DMS53 treated with DMSO at 0.1 percent for 48 hours (cell line): ENCODE measurements at regions not wholly inside any gene's neighbourhood (a gene's known extent, or its start where the extent isn't known, plus 50 kb on each side); places are given as distances from the start of the nearest gene placed in this dataset.

ENCODE experiments used
- DNase-seq: peaks from one replicate; lab custom pipeline; 2025; ENCODE audit not compliant: unreplicated experiment; lab: John Stamatoyannopoulos, UW

DNA sequence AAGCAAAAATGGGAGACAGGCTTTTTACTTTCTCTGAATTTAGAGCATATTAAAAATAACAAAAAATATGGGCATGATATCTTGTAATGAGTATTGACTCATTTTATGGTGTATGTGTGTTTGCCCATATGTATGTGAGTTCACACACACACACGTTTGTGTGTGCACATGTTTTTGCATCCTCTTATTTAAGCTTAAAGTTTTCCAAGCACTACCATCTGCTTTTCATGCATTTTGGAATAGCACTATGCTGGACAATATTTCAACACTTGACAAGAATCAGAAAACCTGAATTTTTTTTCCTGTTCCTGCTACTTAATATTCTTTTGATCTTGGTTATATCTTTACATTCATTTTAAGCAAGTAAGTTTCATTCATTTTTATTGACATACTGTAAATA lies 872.7 kb downstream of the OTOL1 start:
- DNase-seq = no peak

DNA sequence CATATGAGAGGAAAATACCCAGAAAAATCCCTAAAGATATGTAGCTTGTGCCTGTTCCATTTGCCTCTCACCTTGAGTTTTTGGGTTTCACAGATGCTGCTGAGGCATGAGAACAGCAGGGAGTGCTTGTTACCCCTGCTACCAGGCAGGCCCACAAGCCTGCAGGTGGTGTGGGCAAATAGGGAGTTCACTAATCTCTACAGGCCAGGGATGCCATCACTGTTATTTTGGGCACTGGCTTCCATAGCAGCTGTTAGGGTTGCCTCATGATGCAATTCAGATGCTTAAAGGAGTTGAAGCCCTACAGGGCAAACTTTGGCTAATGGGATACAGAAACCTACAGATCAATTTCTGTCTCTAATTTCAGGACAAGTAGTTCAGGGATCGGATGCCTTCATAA lies 873.5 kb downstream of the OTOL1 start:
- no peak for DNase-seq

DNA sequence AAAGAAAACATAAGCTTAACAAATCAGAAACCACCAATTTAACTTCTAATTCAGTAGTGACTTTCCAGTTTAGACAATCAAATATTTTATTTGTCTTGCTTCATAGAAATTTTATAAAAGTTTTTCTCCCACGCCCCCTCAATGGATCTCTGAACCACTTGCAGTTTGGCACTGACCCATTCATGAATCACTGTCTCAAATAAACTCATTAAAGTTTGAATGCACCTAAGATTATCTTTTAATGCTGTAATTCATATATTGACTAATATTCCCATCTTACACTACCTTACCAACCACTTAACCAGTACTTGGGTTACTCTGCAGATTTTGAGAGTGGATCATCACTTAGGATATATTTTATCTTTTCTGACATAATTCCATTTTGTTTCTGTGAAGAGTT lies 880.2 kb downstream of the OTOL1 start:
- no peak for DNase-seq

DNA sequence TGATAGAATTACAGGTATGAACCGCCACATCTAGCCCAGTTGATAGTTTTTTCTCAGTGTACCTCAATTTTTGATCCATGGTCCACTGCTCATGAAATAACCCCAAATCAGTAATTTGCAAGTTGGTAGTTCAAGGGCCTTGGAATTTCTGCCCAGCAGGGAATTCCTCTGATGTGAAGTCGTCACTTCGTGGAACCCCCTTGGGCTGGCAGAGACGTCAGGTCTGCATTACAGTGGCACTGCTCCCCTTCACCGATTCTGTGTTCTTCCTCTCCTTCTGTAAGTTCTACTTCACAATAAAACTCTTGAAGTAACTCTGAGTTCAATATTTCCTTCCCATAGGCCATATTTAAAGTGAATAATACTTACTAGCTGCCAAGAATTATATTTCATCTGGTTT lies 881.0 kb downstream of the OTOL1 start:
- DNase-seq = no peak

DNA sequence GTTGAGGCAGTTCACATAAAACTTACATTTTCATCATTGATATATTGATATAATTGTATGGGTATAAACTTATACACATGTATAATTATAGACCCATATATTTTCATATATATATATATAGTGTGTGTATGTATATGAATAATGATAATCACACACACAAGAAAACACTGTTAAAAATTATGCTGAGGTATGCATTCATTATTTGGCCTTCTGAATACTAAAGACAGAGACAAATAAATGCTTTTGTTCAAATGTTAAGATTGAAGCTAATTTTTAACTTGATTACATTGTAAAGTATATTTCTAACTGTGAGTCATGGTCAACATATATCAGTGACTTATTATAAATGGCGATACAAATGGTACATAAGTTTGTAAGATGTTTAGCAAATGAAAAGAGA lies 888.8 kb downstream of the OTOL1 start:
- DNase-seq = no peak

DNA sequence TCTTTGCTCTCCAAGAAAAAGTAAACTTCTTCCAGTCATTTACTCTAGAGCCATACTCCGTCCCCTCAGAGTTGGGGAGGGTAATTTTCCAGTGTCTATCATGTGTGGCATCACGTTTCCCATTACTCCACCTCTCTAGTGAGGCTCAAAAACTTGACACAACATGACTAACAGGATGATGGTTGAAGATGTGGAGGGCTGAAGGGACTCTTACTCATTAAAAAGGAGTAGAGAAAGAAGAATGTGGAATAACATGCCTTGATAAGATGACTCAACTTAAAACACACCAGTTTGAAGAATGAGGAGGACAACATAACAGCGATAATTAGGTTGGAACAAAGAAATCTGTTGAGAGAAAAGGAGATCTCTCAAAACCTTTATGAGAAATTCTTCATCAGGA lies 894.3 kb downstream of the OTOL1 start:
- no peak for DNase-seq

DNA sequence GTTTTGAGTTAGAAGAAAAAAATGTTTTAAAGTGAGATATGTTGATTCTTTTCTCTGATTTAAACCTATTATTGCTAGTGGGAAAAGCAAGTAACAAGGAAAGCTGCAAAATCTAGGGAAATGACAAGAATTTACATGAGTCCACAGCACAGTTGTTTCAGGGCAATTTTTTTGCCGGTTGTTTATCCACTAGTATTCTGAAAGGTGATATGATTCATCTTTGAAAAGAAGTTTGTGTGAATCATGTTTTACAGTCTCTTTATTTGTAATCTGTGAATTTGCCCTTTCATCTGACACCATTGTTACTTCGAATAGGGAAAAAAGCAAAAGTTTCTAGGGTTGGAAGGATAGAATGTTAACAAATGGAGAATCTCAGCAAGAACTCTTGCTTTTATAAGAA lies 894.7 kb downstream of the OTOL1 start:
- DNase-seq = no peak

DNA sequence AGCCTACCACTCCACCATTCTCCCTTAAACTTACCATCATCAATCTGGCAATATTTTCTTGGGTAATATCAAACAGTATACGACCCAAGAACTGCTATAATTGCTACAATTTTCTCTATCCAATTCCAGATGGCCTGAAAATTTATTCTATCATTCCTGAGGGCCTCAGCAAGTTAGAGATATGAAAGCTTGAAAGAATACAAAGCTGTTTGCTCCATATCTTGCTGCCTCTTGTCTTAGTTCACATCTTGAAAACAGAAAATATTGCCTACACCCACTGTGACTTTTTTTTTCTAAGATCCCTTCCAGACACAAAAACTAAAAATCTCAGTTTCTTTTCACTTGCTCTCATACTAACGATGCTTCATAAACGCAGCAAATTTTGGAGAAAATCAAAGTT lies 898.9 kb downstream of the OTOL1 start:
- DNase-seq = no peak

DNA sequence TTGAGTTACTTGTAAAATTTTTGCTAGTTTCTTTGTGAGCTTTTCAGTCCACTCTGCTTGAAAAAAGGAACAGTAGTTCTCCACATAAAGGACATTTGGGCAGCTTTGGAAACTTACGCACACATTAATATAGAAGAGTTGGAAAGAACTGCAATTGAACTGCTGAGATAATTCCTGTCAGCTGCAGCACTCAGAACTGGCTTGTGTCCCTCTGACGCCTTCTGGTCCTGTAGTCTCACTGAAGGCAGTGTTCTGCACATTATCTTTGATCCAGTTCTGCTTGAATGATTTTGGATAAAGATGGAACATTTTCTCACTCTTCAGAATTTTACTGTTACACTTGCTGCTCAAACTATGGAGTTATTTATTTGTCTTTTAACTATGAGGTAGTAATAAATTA lies 901.9 kb downstream of the OTOL1 start:
- DNase-seq = no peak

DNA sequence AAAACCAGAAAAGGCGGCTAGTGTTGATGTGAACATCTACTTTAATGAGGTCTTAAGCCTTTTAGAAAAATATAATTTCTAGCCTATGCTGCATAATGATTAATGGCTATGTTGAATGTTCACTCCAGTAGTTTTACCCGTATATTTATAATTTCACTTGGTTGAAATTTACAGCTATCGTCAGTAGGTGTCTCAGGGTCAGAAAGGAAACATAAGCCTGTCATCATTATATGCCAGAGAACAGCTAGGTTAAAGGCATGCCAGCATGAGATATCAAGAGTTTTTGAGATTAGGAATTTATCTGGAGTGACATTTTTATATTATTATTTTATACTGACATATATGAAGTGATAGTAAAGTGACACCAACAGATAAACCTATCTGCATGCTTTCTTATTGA lies 904.1 kb downstream of the OTOL1 start:
- no peak for DNase-seq

DNA sequence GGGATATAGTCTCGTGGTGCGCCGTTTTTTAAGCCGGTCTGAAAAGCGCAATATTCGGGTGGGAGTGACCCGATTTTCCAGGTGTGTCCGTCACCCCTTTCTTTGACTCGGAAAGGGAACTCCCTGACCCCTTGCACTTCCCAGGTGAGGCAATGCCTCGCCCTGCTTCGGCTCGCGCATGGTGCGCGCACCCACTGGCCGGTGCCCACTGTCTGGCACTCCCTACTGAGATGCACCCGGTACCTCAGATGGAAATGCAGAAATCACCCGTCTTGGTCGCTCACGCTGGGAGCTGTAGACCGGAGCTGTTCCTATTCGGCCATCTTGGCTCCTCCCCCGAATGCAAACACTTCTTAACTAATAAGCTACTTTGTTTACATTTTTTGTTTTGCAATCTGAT lies 914.9 kb downstream of the OTOL1 start:
- peak; percentile 7 for DNase-seq

DNA sequence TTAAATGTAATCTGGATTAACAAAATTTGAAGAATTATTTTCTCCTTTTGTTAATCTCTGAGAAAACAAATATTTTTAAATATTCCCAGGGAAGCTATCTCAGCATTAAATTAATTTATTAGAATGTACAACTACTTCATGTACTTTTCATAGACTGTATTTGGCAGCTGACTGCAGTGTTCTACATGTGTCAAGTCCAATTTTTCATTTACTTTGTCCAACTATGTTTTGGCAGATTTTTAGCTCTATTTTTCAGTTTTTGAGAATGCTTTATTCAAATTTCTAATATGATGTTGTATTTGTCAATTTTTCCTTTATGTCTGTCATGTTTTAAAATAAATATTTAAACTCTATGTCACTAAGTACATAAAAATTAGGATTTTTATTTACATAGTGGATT lies 925.1 kb downstream of the OTOL1 start:
- DNase-seq = no peak

DNA sequence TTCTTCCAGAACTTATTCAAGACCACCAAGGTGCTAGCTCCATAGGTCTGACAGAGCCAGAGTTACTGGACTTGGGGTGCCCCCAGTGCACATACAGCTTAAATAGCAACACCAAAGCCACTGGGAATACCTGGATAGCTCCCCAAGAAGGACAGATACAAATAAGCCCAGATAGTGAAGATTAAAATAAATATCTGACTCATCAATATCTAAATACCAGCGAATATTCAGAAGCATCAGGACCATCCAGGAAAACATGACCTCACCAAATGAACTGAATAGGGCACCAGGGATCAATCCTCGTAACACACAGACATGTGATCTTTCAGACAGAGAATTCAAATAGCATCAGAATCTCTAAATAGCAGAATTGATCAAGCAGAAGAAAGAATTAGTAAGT lies 931.6 kb downstream of the OTOL1 start:
- DNase-seq = no peak

DNA sequence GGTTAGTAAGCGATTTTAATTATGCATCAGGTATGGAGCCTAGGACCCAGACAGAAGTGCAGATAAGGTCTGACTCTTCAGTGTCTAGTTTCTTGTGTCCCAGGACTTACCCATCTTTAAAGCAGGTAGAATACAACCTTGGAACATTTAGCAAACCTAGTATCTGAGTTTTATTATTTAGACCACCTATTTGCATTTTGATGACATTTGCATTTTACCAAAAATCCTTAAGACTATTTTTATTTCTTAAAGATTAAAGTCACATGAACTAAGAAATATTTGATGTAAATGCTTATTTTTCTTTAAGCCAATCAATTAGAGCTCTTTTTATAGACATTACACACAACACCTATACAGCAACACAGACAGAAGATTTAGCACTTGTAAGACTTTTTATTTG lies 939.1 kb downstream of the OTOL1 start:
- DNase-seq = no peak

DNA sequence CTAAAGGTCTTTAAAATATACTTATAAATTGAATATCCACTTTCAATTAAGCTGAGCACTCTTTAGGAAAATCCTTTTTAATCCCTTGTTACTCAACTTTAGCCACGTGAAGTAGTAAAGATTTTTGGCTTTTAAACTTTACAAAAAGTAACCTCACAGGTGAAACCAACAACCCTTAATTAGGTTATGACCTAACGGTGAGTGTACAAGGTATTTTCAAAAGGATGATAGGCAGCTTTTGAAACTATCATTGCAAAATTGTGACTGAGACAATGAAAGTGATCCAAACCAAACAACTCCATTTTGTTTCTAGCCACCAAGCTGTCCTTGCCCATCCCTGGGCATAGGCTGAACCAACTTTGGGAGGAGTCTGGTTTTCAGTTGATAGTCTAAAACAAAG lies 940.2 kb downstream of the OTOL1 start:
- no peak for DNase-seq

DNA sequence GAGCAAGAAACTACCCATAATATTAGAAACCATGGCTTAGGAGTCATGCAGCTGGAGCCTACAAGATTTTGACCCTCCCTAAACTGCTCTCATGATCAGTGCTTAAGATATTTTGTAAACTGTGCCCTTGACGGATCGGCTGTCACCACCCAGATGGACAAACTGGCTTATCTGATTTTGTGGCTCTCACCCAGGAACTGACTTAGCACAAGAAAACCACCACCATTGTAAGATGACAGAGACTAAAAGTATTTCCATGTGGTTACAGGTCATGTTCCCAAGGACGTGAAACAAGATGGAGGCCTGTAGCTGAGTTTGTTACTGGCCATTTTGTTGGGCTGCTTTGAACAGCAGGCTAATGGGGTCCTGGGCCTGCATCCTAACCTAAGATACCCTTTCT lies 940.9 kb downstream of the OTOL1 start:
- no peak for DNase-seq

DNA sequence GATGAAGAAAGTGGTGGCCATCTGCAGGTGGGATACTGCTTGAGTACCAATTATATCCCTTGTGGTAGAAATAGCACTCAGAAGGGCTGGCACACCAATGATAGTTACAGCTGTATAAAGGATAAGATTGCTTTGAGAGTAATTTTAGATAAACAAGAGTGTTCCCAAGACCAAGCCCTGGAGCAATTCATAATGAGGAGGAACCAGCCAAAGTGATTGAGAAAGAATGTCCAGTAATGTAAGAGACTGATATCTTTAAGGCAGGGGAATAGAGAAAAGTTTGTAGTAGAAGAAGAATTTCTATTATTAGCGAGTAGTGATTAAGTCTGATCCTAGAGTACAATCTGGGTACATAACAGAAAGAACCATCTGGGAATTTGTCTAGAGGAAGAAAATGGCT lies 945.1 kb downstream of the OTOL1 start:
- DNase-seq = no peak

DNA sequence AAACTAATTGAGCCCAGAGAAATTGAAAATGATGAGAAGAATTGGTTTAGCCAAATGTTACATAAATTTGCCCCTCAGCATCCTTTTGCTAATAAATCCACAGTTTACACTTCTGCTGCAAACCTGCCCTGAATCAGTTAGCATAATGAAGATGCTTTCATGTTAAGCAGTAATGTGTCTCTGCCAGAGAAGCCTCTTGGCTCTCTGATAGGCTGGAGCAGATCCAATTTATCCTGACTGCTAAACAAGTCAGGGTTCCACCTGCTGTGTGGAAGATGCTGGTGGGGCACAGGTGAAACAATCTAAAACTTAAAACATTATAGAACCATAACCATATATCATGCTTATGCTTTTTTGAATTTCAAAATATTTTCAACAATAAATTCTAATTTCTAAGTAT lies 946.8 kb downstream of the OTOL1 start:
- no peak for DNase-seq

DNA sequence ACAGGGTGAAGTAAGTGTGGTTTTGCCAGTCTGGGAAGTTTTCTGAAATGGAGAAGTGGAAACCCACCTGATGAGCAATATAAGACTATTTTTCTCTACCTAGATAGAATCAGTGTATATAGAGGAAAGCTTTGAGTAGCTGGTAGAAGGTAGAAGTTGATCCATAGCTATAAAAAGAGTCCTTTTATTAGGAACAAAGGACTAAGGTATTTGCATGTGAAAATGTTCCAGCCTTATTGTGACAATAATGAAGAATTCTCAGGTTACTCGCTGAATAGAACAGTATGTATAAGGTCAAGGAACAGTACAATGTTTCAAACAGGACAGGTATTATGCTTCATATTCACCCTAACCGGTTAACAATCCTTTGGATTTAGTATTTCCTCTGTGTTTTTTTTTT lies 972.2 kb downstream of the OTOL1 start:
- DNase-seq = no peak

DNA sequence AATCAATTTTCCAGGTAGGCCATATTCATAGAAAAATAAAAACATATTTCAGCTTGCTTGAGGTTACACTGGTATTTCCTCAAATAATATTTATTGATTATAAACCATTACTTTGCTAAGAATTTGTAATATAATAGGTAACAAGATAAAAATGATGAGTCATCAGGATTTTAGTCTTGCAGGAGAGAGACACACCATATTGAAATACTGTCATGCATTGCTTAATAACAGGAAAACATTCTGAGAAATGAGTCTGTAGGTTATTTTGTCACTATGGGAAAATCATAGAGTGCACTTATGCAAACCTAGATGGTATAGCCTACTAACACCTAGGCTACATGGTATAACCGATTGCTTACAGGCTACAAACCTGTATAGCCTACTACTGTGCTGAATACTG lies 990.5 kb downstream of the OTOL1 start:
- no peak for DNase-seq

DNA sequence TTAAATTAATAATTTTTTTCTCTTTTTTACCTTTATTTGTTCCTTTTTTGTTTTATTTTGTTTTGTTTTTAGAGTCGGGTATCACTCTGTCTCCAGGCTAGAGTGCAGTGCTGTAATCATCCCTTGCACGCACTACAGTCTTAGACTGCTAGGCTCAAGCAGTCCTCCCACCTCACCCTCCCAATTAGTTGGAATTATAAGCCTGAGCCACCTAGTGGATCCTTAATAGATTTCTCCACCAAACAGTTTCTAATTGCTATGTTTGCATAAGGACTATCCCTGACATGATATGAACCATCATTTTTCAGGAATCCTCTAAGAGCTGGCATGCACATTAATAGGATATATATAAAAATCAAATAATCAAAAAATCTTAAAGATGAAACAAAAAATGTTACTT lies 993.2 kb downstream of the OTOL1 start:
- DNase-seq = peak; percentile 5

DNA sequence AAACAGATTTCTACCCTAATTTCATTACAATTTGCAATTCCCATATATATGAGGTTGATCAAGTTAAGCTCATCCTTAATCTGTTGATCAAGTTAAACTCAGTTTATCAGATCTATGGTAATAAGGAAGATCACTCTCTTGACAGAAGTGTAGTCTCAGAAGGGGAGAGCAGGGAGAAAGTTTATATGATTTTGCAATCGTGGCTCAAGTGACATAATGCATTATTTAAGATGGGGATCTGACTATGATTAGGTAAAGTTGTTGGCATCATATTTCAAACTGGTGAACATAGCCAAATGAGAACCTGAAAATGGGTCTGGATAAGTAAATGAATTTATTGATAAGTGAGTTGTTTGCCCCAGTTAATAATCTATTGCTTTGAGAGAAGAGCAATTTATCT lies 995.3 kb downstream of the OTOL1 start:
- DNase-seq = no peak

DNA sequence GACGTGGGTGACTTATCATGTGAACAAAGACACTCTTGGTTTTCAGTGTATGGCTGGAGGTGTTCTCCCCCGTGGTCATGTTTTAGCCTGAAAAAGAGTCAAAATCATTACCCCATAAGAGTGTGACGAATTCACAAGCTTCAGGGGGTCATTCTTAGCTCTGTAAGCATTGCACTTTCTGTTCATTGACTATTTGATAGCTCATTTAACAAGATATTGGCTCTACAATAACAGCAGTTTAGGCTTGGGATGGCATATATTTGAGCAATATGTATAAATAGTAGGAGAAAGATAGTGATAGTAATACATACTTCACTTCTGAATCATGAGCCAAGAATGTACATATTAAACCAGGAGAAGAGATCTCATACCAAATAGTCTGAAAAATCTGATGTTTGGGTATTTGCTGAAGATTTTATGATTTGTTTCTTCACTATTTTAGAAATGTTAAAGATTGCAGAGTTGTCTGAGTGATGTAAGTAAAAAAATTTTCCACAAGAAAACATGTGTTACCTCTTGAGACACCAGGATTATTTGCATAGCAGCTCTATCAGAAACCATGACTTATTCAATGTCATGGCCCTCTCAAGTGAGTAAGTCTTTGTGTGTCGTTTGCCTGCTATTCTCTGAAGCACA lies 996.0 kb downstream of the OTOL1 start:
- no peak for DNase-seq

DNA sequence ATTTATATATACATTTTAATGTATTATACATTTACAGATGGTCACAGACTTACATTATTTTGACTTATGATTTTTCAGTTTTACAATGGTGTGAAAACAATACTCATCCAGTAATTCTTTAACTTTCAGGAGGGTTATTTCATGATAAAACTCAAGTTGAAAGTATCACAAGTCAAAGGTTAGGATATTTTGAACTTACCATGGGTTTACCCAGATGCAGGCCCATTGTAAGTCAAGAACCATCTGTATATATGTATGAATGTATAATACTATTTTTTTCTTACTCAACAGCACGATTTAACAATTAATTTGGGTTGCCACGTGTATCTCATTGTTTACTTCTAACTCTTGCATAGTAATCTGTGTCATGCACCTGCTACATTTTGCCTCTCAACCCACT lies 1002.0 kb downstream of the OTOL1 start:
- DNase-seq = no peak
